ENCODE measurements at regions not wholly inside any gene's neighbourhood (a gene's known extent, or its start where the extent isn't known, plus 50 kb on each side); places are given as distances from the start of the nearest gene placed in this dataset.

DNA sequence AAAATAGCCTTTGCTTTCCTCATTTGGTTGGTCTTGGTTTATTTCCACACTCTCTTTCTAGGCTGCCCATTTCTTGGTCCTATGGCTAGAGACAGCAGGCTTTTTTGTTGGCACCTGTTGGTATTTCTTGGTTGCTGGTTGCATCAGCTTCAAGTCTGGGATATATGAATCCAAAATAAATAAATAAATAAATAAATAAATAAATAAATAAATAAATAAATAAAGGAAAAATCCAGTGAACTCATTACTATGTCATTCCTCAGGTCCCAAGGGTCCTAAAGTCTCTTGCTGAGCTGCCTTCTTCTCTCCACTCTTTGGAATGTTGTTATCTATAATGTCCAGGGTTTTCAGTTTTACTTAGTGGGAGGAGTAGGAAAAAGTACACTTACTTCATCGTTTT is 165.9 kb upstream of the MEX3C start:
- H3K36me3 ChIP-seq (ENCODE audit: control insufficient read depth, insufficient read depth, low read length), result no peaks in the 10 kb centered on the region
- H3K4me2 ChIP-seq (ENCODE audit: low read length), result no peak overlapping the region
- H2AFZ ChIP-seq, result no peak overlapping the region
- no peak overlapping the region for H3K27ac ChIP-seq
- no peaks in the 10 kb centered on the region for H3K27me3 ChIP-seq (ENCODE audit: control insufficient read depth, insufficient read depth, low read length)
- no peaks in the 10 kb centered on the region for H3K79me2 ChIP-seq
- H3K4me1 ChIP-seq, result no peaks in the 10 kb centered on the region
- TF ChIP-seq, protein P1, sequence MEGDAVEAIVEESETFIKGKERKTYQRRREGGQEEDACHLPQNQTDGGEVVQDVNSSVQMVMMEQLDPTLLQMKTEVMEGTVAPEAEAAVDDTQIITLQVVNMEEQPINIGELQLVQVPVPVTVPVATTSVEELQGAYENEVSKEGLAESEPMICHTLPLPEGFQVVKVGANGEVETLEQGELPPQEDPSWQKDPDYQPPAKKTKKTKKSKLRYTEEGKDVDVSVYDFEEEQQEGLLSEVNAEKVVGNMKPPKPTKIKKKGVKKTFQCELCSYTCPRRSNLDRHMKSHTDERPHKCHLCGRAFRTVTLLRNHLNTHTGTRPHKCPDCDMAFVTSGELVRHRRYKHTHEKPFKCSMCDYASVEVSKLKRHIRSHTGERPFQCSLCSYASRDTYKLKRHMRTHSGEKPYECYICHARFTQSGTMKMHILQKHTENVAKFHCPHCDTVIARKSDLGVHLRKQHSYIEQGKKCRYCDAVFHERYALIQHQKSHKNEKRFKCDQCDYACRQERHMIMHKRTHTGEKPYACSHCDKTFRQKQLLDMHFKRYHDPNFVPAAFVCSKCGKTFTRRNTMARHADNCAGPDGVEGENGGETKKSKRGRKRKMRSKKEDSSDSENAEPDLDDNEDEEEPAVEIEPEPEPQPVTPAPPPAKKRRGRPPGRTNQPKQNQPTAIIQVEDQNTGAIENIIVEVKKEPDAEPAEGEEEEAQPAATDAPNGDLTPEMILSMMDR (IDR thresholded peaks at IDR 0.05), result no peak
- H3K9ac ChIP-seq, result no peak overlapping the region
- no peaks in the 10 kb centered on the region for H3K9me3 ChIP-seq (ENCODE audit: control insufficient read depth, low read length)
- H3K4me3 ChIP-seq (ENCODE audit: low read depth, low read length), result no peak overlapping the region

DNA sequence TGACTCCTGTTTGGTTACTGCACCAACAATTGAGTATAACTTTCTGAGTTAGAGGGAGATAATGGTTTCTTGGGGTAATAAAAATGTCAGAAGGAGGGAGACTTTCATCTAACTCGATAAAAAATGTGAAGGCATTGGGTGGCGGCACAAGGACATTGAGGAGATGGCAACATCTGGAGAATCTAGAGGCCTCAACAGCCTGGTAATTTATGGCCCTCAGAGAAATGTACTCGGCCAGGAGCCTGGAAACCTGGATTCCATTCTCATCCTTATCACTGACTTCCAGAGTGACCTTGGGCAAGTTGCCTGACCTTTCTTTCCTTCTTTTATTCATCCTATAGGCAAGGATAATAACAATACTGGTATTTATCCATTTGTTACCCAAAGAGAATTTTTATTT is 173.5 kb upstream of the MEX3C start:
- Histone ChIP-seq H3K27ac (no peak overlapping the region), H3K27me3 (ENCODE audit: control insufficient read depth, insufficient read depth, low read length) (no peaks in the 10 kb centered on the region), H3K4me1 (no peaks in the 10 kb centered on the region), H3K36me3 (ENCODE audit: control insufficient read depth, insufficient read depth, low read length) (no peaks in the 10 kb centered on the region), H3K9me3 (ENCODE audit: control insufficient read depth, low read length) (no peaks in the 10 kb centered on the region), H3K9ac (no peak overlapping the region), H3K79me2 (no peaks in the 10 kb centered on the region), H2AFZ (no peak overlapping the region), H3K4me3 (ENCODE audit: low read depth, low read length) (no peak overlapping the region), H3K4me2 (ENCODE audit: low read length) (no peak overlapping the region)
- TF ChIP-seq, protein P1 (IDR thresholded peaks at IDR 0.05), result no peak

DNA sequence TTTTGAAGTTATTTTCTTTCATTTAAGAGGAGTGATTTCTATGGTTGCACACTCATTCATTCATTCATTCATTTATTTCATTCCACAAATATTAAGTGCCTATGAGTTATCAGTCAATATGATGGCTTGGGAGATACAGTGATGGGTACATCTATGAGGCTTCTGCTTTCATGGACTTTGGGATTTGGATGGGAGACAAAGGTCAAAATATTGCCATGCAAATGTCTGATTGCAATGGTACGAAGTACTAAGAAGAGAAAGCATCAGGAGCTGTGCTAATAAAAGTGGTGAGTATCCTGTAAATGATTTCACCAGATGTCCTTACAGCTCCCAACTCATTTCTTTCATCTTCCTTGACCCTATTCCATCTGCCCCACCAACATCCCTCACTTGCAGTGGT is 174.4 kb upstream of the MEX3C start:
- Histone ChIP-seq H3K9ac (no peak overlapping the region), H3K27me3 (ENCODE audit: control insufficient read depth, insufficient read depth, low read length) (no peaks in the 10 kb centered on the region), H3K4me2 (ENCODE audit: low read length) (no peak overlapping the region), H3K9me3 (ENCODE audit: control insufficient read depth, low read length) (no peaks in the 10 kb centered on the region), H3K27ac (no peak overlapping the region), H3K4me1 (no peaks in the 10 kb centered on the region), H3K36me3 (ENCODE audit: control insufficient read depth, insufficient read depth, low read length) (no peaks in the 10 kb centered on the region), H3K79me2 (no peaks in the 10 kb centered on the region), H3K4me3 (ENCODE audit: low read depth, low read length) (no peak overlapping the region), H2AFZ (no peak overlapping the region)
- TF ChIP-seq, protein P1 (IDR thresholded peaks at IDR 0.05), result no peak

- Histone ChIP-seq H3K9ac (no peak overlapping the region), H3K36me3 (ENCODE audit: control insufficient read depth, insufficient read depth, low read length) (no peaks in the 10 kb centered on the region), H3K27ac (no peak overlapping the region), H3K27me3 (ENCODE audit: control insufficient read depth, insufficient read depth, low read length) (no peaks in the 10 kb centered on the region), H3K79me2 (no peaks in the 10 kb centered on the region), H2AFZ (no peak overlapping the region), H3K4me3 (ENCODE audit: low read depth, low read length) (no peak overlapping the region), H3K4me2 (ENCODE audit: low read length) (no peak overlapping the region), H3K4me1 (no peaks in the 10 kb centered on the region), H3K9me3 (ENCODE audit: control insufficient read depth, low read length) (no peaks in the 10 kb centered on the region)
- TF ChIP-seq, protein P1 (IDR thresholded peaks at IDR 0.05), result no peak
Measured at GRCh38 chr18:51382081-51382480, 184.6 kb upstream of the MEX3C start.

GRCh38 chr18:51383116-51383515 is 185.6 kb upstream of the MEX3C start:
- no peak overlapping the region for H3K27ac ChIP-seq
- H3K4me2 ChIP-seq (ENCODE audit: low read length), result no peak overlapping the region
- H3K4me3 ChIP-seq (ENCODE audit: low read depth, low read length), result no peak overlapping the region
- H3K9me3 ChIP-seq (ENCODE audit: control insufficient read depth, low read length), result no peaks in the 10 kb centered on the region
- H2AFZ ChIP-seq, result no peak overlapping the region
- no peaks in the 10 kb centered on the region for H3K27me3 ChIP-seq (ENCODE audit: control insufficient read depth, insufficient read depth, low read length)
- TF ChIP-seq, protein P1 (IDR thresholded peaks at IDR 0.05), result no peak
- H3K4me1 ChIP-seq, result no peaks in the 10 kb centered on the region
- H3K79me2 ChIP-seq, result no peaks in the 10 kb centered on the region
- H3K9ac ChIP-seq, result no peak overlapping the region
- no peaks in the 10 kb centered on the region for H3K36me3 ChIP-seq (ENCODE audit: control insufficient read depth, insufficient read depth, low read length)

Data from parathyroid adenoma (tissue), 2 donors.